ENCODE measurements at regions not wholly inside any gene's neighbourhood (a gene's known extent, or its start where the extent isn't known, plus 50 kb on each side); places are given as distances from the start of the nearest gene placed in this dataset.

- TF ChIP-seq, protein P1, sequence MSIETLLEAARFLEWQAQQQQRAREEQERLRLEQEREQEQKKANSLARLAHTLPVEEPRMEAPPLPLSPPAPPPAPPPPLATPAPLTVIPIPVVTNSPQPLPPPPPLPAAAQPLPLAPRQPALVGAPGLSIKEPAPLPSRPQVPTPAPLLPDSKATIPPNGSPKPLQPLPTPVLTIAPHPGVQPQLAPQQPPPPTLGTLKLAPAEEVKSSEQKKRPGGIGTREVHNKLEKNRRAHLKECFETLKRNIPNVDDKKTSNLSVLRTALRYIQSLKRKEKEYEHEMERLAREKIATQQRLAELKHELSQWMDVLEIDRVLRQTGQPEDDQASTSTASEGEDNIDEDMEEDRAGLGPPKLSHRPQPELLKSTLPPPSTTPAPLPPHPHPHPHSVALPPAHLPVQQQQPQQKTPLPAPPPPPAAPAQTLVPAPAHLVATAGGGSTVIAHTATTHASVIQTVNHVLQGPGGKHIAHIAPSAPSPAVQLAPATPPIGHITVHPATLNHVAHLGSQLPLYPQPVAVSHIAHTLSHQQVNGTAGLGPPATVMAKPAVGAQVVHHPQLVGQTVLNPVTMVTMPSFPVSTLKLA (IDR thresholded peaks at IDR 0.05), result no peak
- TF ChIP-seq, protein P2, sequence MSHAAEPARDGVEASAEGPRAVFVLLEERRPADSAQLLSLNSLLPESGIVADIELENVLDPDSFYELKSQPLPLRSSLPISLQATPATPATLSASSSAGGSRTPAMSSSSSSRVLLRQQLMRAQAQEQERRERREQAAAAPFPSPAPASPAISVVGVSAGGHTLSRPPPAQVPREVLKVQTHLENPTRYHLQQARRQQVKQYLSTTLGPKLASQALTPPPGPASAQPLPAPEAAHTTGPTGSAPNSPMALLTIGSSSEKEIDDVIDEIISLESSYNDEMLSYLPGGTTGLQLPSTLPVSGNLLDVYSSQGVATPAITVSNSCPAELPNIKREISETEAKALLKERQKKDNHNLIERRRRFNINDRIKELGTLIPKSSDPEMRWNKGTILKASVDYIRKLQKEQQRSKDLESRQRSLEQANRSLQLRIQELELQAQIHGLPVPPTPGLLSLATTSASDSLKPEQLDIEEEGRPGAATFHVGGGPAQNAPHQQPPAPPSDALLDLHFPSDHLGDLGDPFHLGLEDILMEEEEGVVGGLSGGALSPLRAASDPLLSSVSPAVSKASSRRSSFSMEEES (CRISPR knock-in tag; IDR thresholded peaks at IDR 0.05), result peak; percentile 99
- TF ChIP-seq ZNF263 (CRISPR knock-in tag; IDR thresholded peaks at IDR 0.05), result no peak
- TF ChIP-seq ZNF780A (CRISPR knock-in tag; IDR thresholded peaks at IDR 0.05), result no peak
- peak; percentile 24; the same call in 1 of the 2 replicates for TF ChIP-seq XBP1 (CRISPR knock-in tag; IDR thresholded peaks at IDR 0.05)
- TF ChIP-seq GABPA (IDR thresholded peaks at IDR 0.05; ENCODE audit: low read depth, low read length), result no peak
- TF ChIP-seq GABPA (CRISPR knock-in tag; IDR thresholded peaks at IDR 0.05; ENCODE audit: low read depth), result peak; percentile 53
- TF ChIP-seq, protein P3, sequence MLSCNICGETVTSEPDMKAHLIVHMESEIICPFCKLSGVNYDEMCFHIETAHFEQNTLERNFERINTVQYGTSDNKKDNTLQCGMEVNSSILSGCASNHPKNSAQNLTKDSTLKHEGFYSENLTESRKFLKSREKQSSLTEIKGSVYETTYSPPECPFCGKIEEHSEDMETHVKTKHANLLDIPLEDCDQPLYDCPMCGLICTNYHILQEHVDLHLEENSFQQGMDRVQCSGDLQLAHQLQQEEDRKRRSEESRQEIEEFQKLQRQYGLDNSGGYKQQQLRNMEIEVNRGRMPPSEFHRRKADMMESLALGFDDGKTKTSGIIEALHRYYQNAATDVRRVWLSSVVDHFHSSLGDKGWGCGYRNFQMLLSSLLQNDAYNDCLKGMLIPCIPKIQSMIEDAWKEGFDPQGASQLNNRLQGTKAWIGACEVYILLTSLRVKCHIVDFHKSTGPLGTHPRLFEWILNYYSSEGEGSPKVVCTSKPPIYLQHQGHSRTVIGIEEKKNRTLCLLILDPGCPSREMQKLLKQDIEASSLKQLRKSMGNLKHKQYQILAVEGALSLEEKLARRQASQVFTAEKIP (CRISPR knock-in tag; IDR thresholded peaks at IDR 0.05; ENCODE audit: borderline replicate concordance), result no peak
- no peak for TF ChIP-seq LRRFIP1 (CRISPR knock-in tag; conservative IDR thresholded peaks at IDR 0.05)
- peak; percentile 78 for TF ChIP-seq POGZ (CRISPR knock-in tag; IDR thresholded peaks at IDR 0.05)
- no peak for TF ChIP-seq MZF1 (CRISPR knock-in tag; IDR thresholded peaks at IDR 0.05; ENCODE audit: borderline replicate concordance)
- no peak for TF ChIP-seq MBNL3 (CRISPR knock-in tag; conservative IDR thresholded peaks at IDR 0.05)
- TF ChIP-seq SOX6 (IDR thresholded peaks at IDR 0.05), result no peak
- 0 out of 2 replicates have a peak, but pooled peaks have one; percentile 39 for TF ChIP-seq SOX6 (CRISPR knock-in tag; IDR thresholded peaks at IDR 0.05)
- TF ChIP-seq HNRNPLL (IDR thresholded peaks at IDR 0.05; ENCODE audit: low read depth, low read length, poor library complexity, severe bottlenecking), result peak; percentile 40
- no peak for TF ChIP-seq FIP1L1 (IDR thresholded peaks at IDR 0.05; ENCODE audit: borderline replicate concordance, insufficient read depth, low read depth, low read length)
- TF ChIP-seq HMGXB3 (CRISPR knock-in tag; IDR thresholded peaks at IDR 0.05; ENCODE audit: borderline replicate concordance), result peak; percentile 37; the same call in 1 of the 2 replicates
- TF ChIP-seq IRF2 (CRISPR knock-in tag; IDR thresholded peaks at IDR 0.05), result peak; percentile 30; the same call in 1 of the 2 replicates
- TF ChIP-seq JUN (CRISPR knock-in tag; IDR thresholded peaks at IDR 0.05), result 0 out of 2 replicates have a peak, but pooled peaks have one; percentile 32
- peak; percentile 83 for TF ChIP-seq RXRA (CRISPR knock-in tag; IDR thresholded peaks at IDR 0.05)
Measured at GRCh38 chr18:66440433-66440832, 163.5 kb downstream of the CDH19 start (continued).
